ENCODE measurements at regions not wholly inside any gene's neighbourhood (a gene's known extent, or its start where the extent isn't known, plus 50 kb on each side); places are given as distances from the start of the nearest gene placed in this dataset.

DNA sequence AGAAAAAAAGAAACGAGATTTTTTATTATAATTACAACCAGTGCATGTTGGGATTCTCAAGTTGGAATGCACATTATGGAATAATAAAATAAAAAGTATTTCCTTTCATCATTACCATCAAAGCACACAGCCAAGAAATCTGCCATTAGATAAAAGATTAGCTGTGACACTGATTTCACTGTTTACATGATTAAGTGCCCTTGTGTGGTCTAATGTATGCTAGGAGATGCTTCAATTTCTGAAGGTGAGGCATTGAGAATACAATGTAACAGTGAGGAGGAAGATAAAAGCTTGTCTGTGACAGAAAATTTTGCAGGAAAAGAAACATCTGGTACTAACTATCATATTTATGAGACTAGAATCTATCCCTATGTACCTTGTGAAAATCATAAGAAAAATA lies 409.7 kb upstream of the PRMT6 start:
- TF ChIP-seq CTCF (IDR thresholded peaks at IDR 0.05; ENCODE audit: low read depth, low read length, missing control alignments) = no peak
- DNase-seq (ENCODE audit: low read depth) = no peak
- in situ Hi-C loops (cut with HindIII; ENCODE audit: low sequenced_read_pairs) = no loop called here
- H3K4me3 ChIP-seq (ENCODE audit: low read depth, low read length) = no peak overlapping the region

DNA sequence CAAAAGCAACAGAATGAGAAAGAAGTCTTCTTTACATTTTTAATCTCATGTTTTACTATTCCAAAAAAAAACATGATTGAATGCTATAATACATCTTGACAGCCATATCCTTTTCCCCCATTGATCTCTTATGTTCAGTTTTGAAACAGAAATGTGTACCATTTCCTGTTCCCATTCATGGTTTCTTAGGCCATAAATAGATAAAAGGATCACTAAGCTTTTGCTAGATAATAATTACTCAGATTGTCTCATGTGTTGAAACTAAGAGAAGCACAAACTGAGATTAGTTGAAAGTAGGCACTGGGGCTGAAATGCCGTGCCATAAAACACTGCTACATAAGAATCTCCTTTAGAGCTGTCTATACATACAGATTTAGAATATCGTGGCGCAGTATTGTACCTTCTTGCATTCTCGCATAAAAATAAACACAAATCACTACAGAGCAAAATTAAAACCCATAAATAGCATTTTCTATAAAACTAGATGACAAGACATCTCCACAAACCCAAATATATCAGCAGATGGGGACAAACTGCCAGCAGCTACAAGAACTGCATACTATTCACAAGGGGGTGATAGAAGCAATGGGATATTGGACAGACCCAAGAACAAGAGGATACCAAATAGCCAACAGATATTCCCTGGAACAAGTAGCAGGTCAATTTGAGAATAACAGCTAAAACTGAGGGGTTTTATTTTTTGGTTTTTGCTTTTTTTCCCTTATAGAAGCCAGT lies 405.3 kb upstream of the PRMT6 start:
- H3K4me3 ChIP-seq (ENCODE audit: low read depth, low read length) = no peak overlapping the region
- no peak for DNase-seq (ENCODE audit: low read depth)
- in situ Hi-C loops (cut with HindIII; ENCODE audit: low sequenced_read_pairs) = no loop called here
- TF ChIP-seq CTCF (IDR thresholded peaks at IDR 0.05; ENCODE audit: low read depth, low read length, missing control alignments) = no peak

DNA sequence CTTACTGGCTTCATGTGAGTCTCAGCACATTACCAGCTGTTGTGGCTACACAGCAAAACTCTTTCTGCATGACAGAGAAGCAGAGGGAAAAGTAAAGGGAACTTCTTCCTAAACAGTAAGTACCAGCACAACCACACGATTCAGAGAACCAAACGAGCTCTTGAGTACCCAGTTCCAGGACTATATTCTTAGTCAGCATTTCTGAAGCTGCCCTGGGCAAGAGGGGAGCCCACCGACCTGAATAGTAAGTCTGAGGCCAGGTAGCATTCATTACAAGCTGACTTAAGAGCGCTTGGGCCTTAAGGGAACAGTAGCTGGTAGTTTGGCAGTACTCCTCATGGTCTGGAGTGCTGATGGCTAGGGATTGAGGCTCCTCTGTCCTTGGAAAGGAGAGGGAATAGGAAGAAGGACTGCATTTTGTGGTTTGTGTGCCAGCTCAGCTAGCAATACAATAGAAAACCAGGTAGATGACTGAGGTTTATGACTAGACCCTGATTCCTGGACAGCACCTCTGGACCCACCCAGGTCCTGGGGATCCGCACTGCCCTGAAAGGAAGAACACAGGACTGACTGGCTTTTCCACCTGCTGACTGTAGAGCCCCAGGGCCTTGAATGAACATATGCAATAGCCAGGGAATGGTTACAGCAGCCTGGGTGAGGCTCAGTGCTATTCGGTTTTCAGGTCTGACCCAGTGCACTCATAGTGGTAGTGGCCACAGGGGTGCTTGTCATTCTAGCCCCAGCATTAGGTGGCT lies 396.8 kb upstream of the PRMT6 start:
- no peak for TF ChIP-seq CTCF (IDR thresholded peaks at IDR 0.05; ENCODE audit: low read depth, low read length, missing control alignments)
- no peak overlapping the region for H3K4me3 ChIP-seq (ENCODE audit: low read depth, low read length)
- no peak for DNase-seq (ENCODE audit: low read depth)
- in situ Hi-C loops (cut with HindIII; ENCODE audit: low sequenced_read_pairs) = no loop called here

DNA sequence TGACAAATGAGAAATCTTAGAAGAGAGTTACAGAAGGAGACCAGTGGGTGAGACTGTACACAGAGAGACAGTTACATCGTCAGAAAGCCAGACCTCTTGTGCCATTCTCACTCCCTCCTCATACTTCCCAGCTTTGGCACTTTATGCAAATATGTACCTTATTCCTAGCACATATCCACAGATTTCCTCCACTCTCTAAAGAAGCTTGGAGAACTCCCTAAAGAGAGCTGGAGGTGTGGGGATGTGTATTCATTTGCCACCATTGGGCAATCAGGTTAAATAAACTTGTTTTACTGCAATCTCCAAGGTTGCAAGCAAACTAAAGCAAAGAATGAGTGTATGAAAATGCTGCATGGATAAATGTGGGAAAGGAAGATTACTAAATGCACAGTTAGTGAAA lies 380.9 kb upstream of the PRMT6 start:
- H3K4me3 ChIP-seq (ENCODE audit: low read depth, low read length) = no peak overlapping the region
- DNase-seq (ENCODE audit: low read depth) = no peak
- no peak for TF ChIP-seq CTCF (IDR thresholded peaks at IDR 0.05; ENCODE audit: low read depth, low read length, missing control alignments)
- in situ Hi-C loops (cut with HindIII; ENCODE audit: low sequenced_read_pairs) = no loop called here

DNA sequence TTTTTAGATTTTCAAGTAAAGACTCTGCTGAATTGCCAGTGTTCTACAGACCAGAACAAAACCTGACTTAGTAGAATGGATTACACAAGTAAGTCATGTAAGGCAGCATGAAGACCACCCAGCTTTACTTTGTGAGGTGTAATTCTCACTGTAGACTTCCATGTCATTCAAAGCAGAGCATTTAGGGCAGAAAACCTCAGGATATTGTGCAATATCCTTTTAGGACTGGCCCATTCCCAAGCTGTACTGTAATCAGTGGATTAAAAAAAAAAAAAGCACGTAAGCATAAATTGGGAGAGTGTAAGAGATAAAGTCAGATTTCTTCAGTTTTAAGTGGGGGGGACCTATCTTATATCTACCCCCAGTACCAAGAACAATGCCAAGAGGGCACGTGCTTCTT lies 380.5 kb upstream of the PRMT6 start:
- DNase-seq (ENCODE audit: low read depth) = peak; percentile 6
- TF ChIP-seq CTCF (IDR thresholded peaks at IDR 0.05; ENCODE audit: low read depth, low read length, missing control alignments) = no peak
- in situ Hi-C loops (cut with HindIII; ENCODE audit: low sequenced_read_pairs) = no loop called here
- no peak overlapping the region for H3K4me3 ChIP-seq (ENCODE audit: low read depth, low read length)

DNA sequence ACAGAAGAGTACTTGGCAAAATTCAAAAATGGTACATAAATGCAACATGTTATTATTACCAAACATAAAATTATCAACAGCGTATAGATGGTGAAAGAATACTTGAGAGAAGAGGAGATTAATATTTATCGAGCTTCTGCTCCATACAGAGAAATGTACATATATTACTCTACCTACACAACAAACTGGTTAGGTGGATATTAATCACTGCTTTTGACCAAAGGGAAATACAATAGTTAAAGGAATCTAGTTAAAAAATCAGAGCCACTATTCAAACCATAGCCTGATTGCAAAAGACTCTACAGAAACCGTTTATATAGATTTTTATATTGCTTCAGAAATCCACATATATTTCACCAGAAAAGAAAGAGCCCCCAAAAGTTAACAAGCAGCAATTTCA lies 379.3 kb upstream of the PRMT6 start:
- no peak for DNase-seq (ENCODE audit: low read depth)
- in situ Hi-C loops (cut with HindIII; ENCODE audit: low sequenced_read_pairs) = no loop called here
- TF ChIP-seq CTCF (IDR thresholded peaks at IDR 0.05; ENCODE audit: low read depth, low read length, missing control alignments) = no peak
- H3K4me3 ChIP-seq (ENCODE audit: low read depth, low read length) = no peak overlapping the region
